ENCODE measurements at regions not wholly inside any gene's neighbourhood (a gene's known extent, or its start where the extent isn't known, plus 50 kb on each side); places are given as distances from the start of the nearest gene placed in this dataset.

- no peak for TF ChIP-seq MAX (IDR thresholded peaks at IDR 0.05)
- no peak for TF ChIP-seq ELF1 (IDR thresholded peaks at IDR 0.05; ENCODE audit: borderline replicate concordance, low read depth)
- no peak for TF ChIP-seq POLR2AphosphoS5 (IDR thresholded peaks at IDR 0.05; ENCODE audit: low read depth, low read length)
- no peak for TF ChIP-seq POLR2A (IDR thresholded peaks at IDR 0.05; ENCODE audit: borderline replicate concordance, extremely low read depth, insufficient read depth, insufficient read length)
- no peak for TF ChIP-seq ZNF274 (IDR thresholded peaks at IDR 0.05; ENCODE audit: low read depth, low read length)
- no peak for TF ChIP-seq JUND (IDR thresholded peaks at IDR 0.05)
- no peak for TF ChIP-seq FOSL1 (IDR thresholded peaks at IDR 0.05; ENCODE audit: low read depth)
- TF ChIP-seq EZH2phosphoT487 (IDR thresholded peaks at IDR 0.05; ENCODE audit: borderline replicate concordance): no peak
Measured at GRCh38 chrX:33415459-33415858, 204.1 kb upstream of the DMD start (continued).

GRCh38 chrX:33385546-33385945, 174.2 kb upstream of the DMD start:
- no peaks in the 10 kb centered on the region for H3K79me2 ChIP-seq (ENCODE audit: insufficient read depth, low read length)
- POLR2A ChIA-PET: no interaction called here
- CTCF ChIA-PET: no interaction called here
- H3K9me2 ChIP-seq (ENCODE audit: insufficient read depth): no peaks in the 10 kb centered on the region
- H3K36me3 ChIP-seq (ENCODE audit: control insufficient read depth in 1 of 2, insufficient read depth in 2 of 2, low read length in 2 of 2): no peaks in the 10 kb centered on the region
- H3K27me3 ChIP-seq (ENCODE audit: insufficient read depth, low read length): no peaks in the 10 kb centered on the region
- H3K4me2 ChIP-seq (ENCODE audit: low read length): no peak overlapping the region
- intact Hi-C loops (cut with micrococcal nuclease): no loop called here
- H4K20me1 ChIP-seq (ENCODE audit: insufficient read depth): no peaks in the 10 kb centered on the region
- no peak overlapping the region for H2AFZ ChIP-seq (ENCODE audit: low read depth, low read length, poor library complexity, severe bottlenecking)
- ATAC-seq (no peak), DNase-seq (ENCODE audit: low read depth, low spot score) (no peak)
- H3K4me3 ChIP-seq (replicated peaks in 1 of 2; ENCODE audit: low read depth in 1 of 2, low read length in 2 of 2): no peak overlapping the region
- no TSS peak for BruUV-seq (replicated peaks)
- RAD21 ChIA-PET (ENCODE audit: low non-redundant PET in 1 of 2, low total read pairs in 2 of 2, uncharacterized antibody in 2 of 2, unreplicated experiment in 2 of 2): no interaction called here
- no peaks in the 10 kb centered on the region for H3K9me3 ChIP-seq (ENCODE audit: control insufficient read depth in 1 of 2, insufficient read depth in 1 of 2, low read depth in 1 of 2, low read length in 2 of 2)
- no peak overlapping the region for H3K27ac ChIP-seq (ENCODE audit: low read depth, low read length)
- no peaks in the 10 kb centered on the region for H3K4me1 ChIP-seq (ENCODE audit: control insufficient read depth in 1 of 2, insufficient read depth in 2 of 2, low read length in 2 of 2)
- H3K9ac ChIP-seq (ENCODE audit: low read length): no peak overlapping the region
- TF ChIP-seq YY1 (IDR thresholded peaks at IDR 0.05; ENCODE audit: extremely low read depth, insufficient replicate concordance, low read depth, low read length) (no peak), ZBTB33 (IDR thresholded peaks at IDR 0.05; ENCODE audit: extremely low read depth, insufficient replicate concordance, low read length) (no peak), ELF1 (IDR thresholded peaks at IDR 0.05; ENCODE audit: borderline replicate concordance, low read depth) (no peak), CEBPB (IDR thresholded peaks at IDR 0.05; ENCODE audit: low read depth) (no peak), SIN3A (IDR thresholded peaks at IDR 0.05; ENCODE audit: low read depth) (no peak), ZFX (IDR thresholded peaks at IDR 0.05) (no peak), TCF7L2 (IDR thresholded peaks at IDR 0.05; ENCODE audit: borderline replicate concordance, extremely low read depth, insufficient read depth, insufficient read length) (no peak), REST (IDR thresholded peaks at IDR 0.05; ENCODE audit: low read depth) (no peak), CTCF (IDR thresholded peaks at IDR 0.05 in 2 of 3, conservative IDR thresholded peaks at IDR 0.05 in 1 of 3; ENCODE audit: borderline replicate concordance in 1 of 3, insufficient read depth in 1 of 3, low read depth in 2 of 3, low read length in 2 of 3) (no peak), SP1 (IDR thresholded peaks at IDR 0.05; ENCODE audit: low read depth) (no peak), EGR1 (IDR thresholded peaks at IDR 0.05; ENCODE audit: low read depth) (no peak), ZNF274 (IDR thresholded peaks at IDR 0.05; ENCODE audit: low read depth, low read length) (no peak), SRF (IDR thresholded peaks at IDR 0.05; ENCODE audit: low read depth) (no peak), FOSL1 (IDR thresholded peaks at IDR 0.05; ENCODE audit: low read depth) (no peak), POLR2AphosphoS5 (IDR thresholded peaks at IDR 0.05; ENCODE audit: low read depth, low read length) (no peak), EZH2phosphoT487 (IDR thresholded peaks at IDR 0.05; ENCODE audit: borderline replicate concordance) (no peak)
